Right cardiac atrium (tissue), 5 donors: ENCODE measurements at regions not wholly inside any gene's neighbourhood (a gene's known extent, or its start where the extent isn't known, plus 50 kb on each side); places are given as distances from the start of the nearest gene placed in this dataset.
"Not testable (repeated sequence)": the region's sequence is repeated elsewhere in the genome, so short reads cannot be mapped to it uniquely, and the experiment has no call there.

Experiments
- ATAC-seq, 2 donors: fragments of 200-7000 bp; cut with Tn5 transposase; one replicate each; pipeline versions ENCODE4 v1.8.0 to v1.9.1; 2020; ENCODE audit warnings: moderate library complexity in 2 of 2, mild to moderate bottlenecking in 1 of 2
- DNase-seq, 3 donors: peaks; one replicate each; pipeline ENCODE4 v3.0.0-alpha.2; 2020
- H3K27ac ChIP-seq: one replicate; pipeline ENCODE4 v1.5.1; 2013; ENCODE audit warnings: mild to moderate bottlenecking, low read length, control low read depth, moderate library complexity
- H3K27me3 ChIP-seq: one replicate; pipeline ENCODE4 v1.6.1; 2013; ENCODE audit not compliant: control insufficient read depth, insufficient read depth
- H3K4me1 ChIP-seq: one replicate; pipeline ENCODE4 v1.6.1; 2013; ENCODE audit warnings: low read length; ENCODE audit not compliant: control insufficient read depth, insufficient read depth
- H3K4me3 ChIP-seq: one replicate; pipeline ENCODE4 v1.5.1; 2013; ENCODE audit warnings: low read length, control low read depth
- H3K9me3 ChIP-seq: one replicate; pipeline ENCODE4 v1.6.1; 2013; ENCODE audit warnings: low read length; ENCODE audit not compliant: control insufficient read depth
- whole genome bisulfite sequencing: extraction: QIAGEN DNeasy Blood & Tissue Kit; methylation state at CpG from one replicate; pipeline ENCODE4 v1.1.7; 2013; 5-methylcytosine and 5-hydroxymethylcytosine counted together
- intact Hi-C, 4 donors: fragments of 100-400 bp; cut with DNase I; formaldehyde crosslinking; loops; one replicate each; pipeline versions ENCODE4 v1.11.0 to v1.14.0; 2022 to 2023
- donor health status: healthy with polysubstance abuse.
- donor health status: DM: no; HTN: yes; CAD: no.
- donor health status: DM: no; HTN: no; CAD: no.
- donor health status: DM: no; HTN: yes; CAD: no; lungs with severe emphysema.
- donor health status: DM: yes; HTN: yes; CAD: no.

GRCh38 chr1:78743626-78744025 is 94.0 kb downstream of the IFI44 start:
- intact Hi-C loops = no loop called here
- no peaks in the 10 kb centered on the region for H3K27me3 ChIP-seq
- no peak overlapping the region for H3K4me3 ChIP-seq
- H3K9me3 ChIP-seq = no peaks in the 10 kb centered on the region
- H3K4me1 ChIP-seq = no peaks in the 10 kb centered on the region
- no peak for DNase-seq
- 71% methylated on average over 1 of the region's 1 CpG for WGBS
- no peak overlapping the region for H3K27ac ChIP-seq
- no peak for ATAC-seq

GRCh38 chr1:78745111-78745510 is 95.5 kb downstream of the IFI44 start:
- intact Hi-C loops = no loop called here
- Histone ChIP-seq H3K27me3 (no peaks in the 10 kb centered on the region), H3K27ac (no peak overlapping the region), H3K9me3 (no peaks in the 10 kb centered on the region), H3K4me3 (no peak overlapping the region), H3K4me1 (no peaks in the 10 kb centered on the region)
- ATAC-seq (no peak), DNase-seq (no peak)

GRCh38 chr1:78753679-78754078 is 104.0 kb downstream of the IFI44 start:
- H3K27me3 ChIP-seq, ATAC-seq, DNase-seq, H3K4me3 ChIP-seq, H3K9me3 ChIP-seq, H3K4me1 ChIP-seq, intact Hi-C loops, H3K27ac ChIP-seq: not testable (repeated sequence)
- WGBS = 79% methylated on average over 2 of the region's 2 CpGs

GRCh38 chr1:78755986-78756385 is 106.4 kb downstream of the IFI44 start:
- ATAC-seq (no peak), DNase-seq (no peak)
- H3K27ac ChIP-seq = no peak overlapping the region
- no peak overlapping the region for H3K4me3 ChIP-seq
- no peaks in the 10 kb centered on the region for H3K4me1 ChIP-seq
- no peaks in the 10 kb centered on the region for H3K9me3 ChIP-seq
- intact Hi-C loops = no loop called here
- H3K27me3 ChIP-seq = no peaks in the 10 kb centered on the region

GRCh38 chr1:78758506-78758905 is 108.9 kb downstream of the IFI44 start:
- no peaks in the 10 kb centered on the region for H3K4me1 ChIP-seq
- intact Hi-C loops = no loop called here
- no peaks in the 10 kb centered on the region for H3K27me3 ChIP-seq
- no peak for ATAC-seq
- H3K4me3 ChIP-seq = no peak overlapping the region
- no peak for DNase-seq
- 68% methylated on average over 4 of the region's 4 CpGs for WGBS
- H3K9me3 ChIP-seq = no peaks in the 10 kb centered on the region
- H3K27ac ChIP-seq = no peak overlapping the region

- Histone ChIP-seq H3K4me1 (no peaks in the 10 kb centered on the region), H3K27ac (no peak overlapping the region), H3K27me3 (no peaks in the 10 kb centered on the region), H3K9me3 (no peaks in the 10 kb centered on the region), H3K4me3 (no peak overlapping the region)
- 51% methylated on average over 3 of the region's 3 CpGs for WGBS
- ATAC-seq (no peak), DNase-seq (no peak)
- intact Hi-C loops = no loop called here
Observed at GRCh38 chr1:78759881-78760280, 110.2 kb downstream of the IFI44 start.

- H3K27ac ChIP-seq = no peak overlapping the region
- no peak for DNase-seq
- H3K9me3 ChIP-seq = no peaks in the 10 kb centered on the region
- 51% methylated on average over 2 of the region's 2 CpGs for WGBS
- intact Hi-C loops = no loop called here
- no peak overlapping the region for H3K4me3 ChIP-seq
- H3K27me3 ChIP-seq = no peaks in the 10 kb centered on the region
- H3K4me1 ChIP-seq = no peaks in the 10 kb centered on the region
- ATAC-seq = no peak
Observed at GRCh38 chr1:78760858-78761257, 111.2 kb downstream of the IFI44 start.

- H3K9me3 ChIP-seq = no peaks in the 10 kb centered on the region
- DNase-seq (no peak), ATAC-seq (no peak)
- H3K27ac ChIP-seq = no peak overlapping the region
- H3K27me3 ChIP-seq = no peaks in the 10 kb centered on the region
- no peak overlapping the region for H3K4me3 ChIP-seq
- intact Hi-C loops = no loop called here
- WGBS = 92% methylated on average over 4 of the region's 4 CpGs
- no peaks in the 10 kb centered on the region for H3K4me1 ChIP-seq
Observed at GRCh38 chr1:78762113-78762512, 112.5 kb downstream of the IFI44 start.

- no peak for DNase-seq
- no peaks in the 10 kb centered on the region for H3K9me3 ChIP-seq
- no peak overlapping the region for H3K27ac ChIP-seq
- intact Hi-C loops = no loop called here
- no peak overlapping the region for H3K4me3 ChIP-seq
- WGBS = 90% methylated on average over 3 of the region's 3 CpGs
- no peak for ATAC-seq
- no peaks in the 10 kb centered on the region for H3K4me1 ChIP-seq
- no peaks in the 10 kb centered on the region for H3K27me3 ChIP-seq
Observed at GRCh38 chr1:78765489-78765888, 115.9 kb downstream of the IFI44 start.

- 44% methylated on average over 2 of the region's 2 CpGs for WGBS
- DNase-seq = no peak
- no peaks in the 10 kb centered on the region for H3K27me3 ChIP-seq
- H3K4me3 ChIP-seq = no peak overlapping the region
- no peaks in the 10 kb centered on the region for H3K4me1 ChIP-seq
- intact Hi-C loops = no loop called here
- no peak for ATAC-seq
- H3K27ac ChIP-seq = no peak overlapping the region
- no peaks in the 10 kb centered on the region for H3K9me3 ChIP-seq
Observed at GRCh38 chr1:78779831-78780230, 130.2 kb downstream of the IFI44 start.

- no peaks in the 10 kb centered on the region for H3K4me1 ChIP-seq
- no peaks in the 10 kb centered on the region for H3K9me3 ChIP-seq
- no peaks in the 10 kb centered on the region for H3K27me3 ChIP-seq
- DNase-seq (no peak), ATAC-seq (no peak)
- intact Hi-C loops = no loop called here
- WGBS = 44% methylated on average over 2 of the region's 2 CpGs
- no peak overlapping the region for H3K4me3 ChIP-seq
- H3K27ac ChIP-seq = no peak overlapping the region
Observed at GRCh38 chr1:78787544-78787943, 137.9 kb downstream of the IFI44 start.

- intact Hi-C loops = no loop called here
- H3K4me3 ChIP-seq = no peak overlapping the region
- H3K27ac ChIP-seq = no peak overlapping the region
- no peaks in the 10 kb centered on the region for H3K27me3 ChIP-seq
- no peak for ATAC-seq
- no peak for DNase-seq
- 81% methylated on average over 3 of the region's 3 CpGs for WGBS
- H3K4me1 ChIP-seq = no peaks in the 10 kb centered on the region
- H3K9me3 ChIP-seq = no peaks in the 10 kb centered on the region
Observed at GRCh38 chr1:78790174-78790573, 140.5 kb downstream of the IFI44 start.
